ENCODE measurements at regions not wholly inside any gene's neighbourhood (a gene's known extent, or its start where the extent isn't known, plus 50 kb on each side); places are given as distances from the start of the nearest gene placed in this dataset.

- intact Hi-C loops (cut with micrococcal nuclease; ENCODE audit: unreplicated experiment) = no loop called here
- TF ChIP-seq EZH2phosphoT487 (IDR thresholded peaks at IDR 0.05; ENCODE audit: borderline replicate concordance, low read depth, low read length) = no peak
- TF ChIP-seq, protein P1, sequence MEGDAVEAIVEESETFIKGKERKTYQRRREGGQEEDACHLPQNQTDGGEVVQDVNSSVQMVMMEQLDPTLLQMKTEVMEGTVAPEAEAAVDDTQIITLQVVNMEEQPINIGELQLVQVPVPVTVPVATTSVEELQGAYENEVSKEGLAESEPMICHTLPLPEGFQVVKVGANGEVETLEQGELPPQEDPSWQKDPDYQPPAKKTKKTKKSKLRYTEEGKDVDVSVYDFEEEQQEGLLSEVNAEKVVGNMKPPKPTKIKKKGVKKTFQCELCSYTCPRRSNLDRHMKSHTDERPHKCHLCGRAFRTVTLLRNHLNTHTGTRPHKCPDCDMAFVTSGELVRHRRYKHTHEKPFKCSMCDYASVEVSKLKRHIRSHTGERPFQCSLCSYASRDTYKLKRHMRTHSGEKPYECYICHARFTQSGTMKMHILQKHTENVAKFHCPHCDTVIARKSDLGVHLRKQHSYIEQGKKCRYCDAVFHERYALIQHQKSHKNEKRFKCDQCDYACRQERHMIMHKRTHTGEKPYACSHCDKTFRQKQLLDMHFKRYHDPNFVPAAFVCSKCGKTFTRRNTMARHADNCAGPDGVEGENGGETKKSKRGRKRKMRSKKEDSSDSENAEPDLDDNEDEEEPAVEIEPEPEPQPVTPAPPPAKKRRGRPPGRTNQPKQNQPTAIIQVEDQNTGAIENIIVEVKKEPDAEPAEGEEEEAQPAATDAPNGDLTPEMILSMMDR (conservative IDR thresholded peaks at IDR 0.05; ENCODE audit: low read length) = no peak
- H3K9me2 ChIP-seq (ENCODE audit: insufficient read depth, low read length) = no peaks in the 10 kb centered on the region
- no peaks in the 10 kb centered on the region for H3K79me2 ChIP-seq (ENCODE audit: insufficient read depth, low read depth, low read length)
- CTCF ChIA-PET (ENCODE audit: unreplicated experiment) = interaction anchor here (0.6 kb wide), 1 partner anchor 154 kb away, joined by 11 read pairs; no protein-coding TSS in a partner anchor
- H2AFZ ChIP-seq (ENCODE audit: low read length) = no peak overlapping the region
- no peak overlapping the region for H3K27ac ChIP-seq (ENCODE audit: low read depth, low read length, poor library complexity, severe bottlenecking)
- H3K4me1 ChIP-seq (ENCODE audit: insufficient read depth, low read length, poor library complexity, severe bottlenecking) = peaks cover 10% of the 10 kb centered on the region
- H3K36me3 ChIP-seq (ENCODE audit: insufficient read depth, low read length) = no peaks in the 10 kb centered on the region
- no peak for DNase-seq (ENCODE audit: low spot score)
- no peak overlapping the region for H3K4me2 ChIP-seq (ENCODE audit: low read length)
- H4K20me1 ChIP-seq (ENCODE audit: insufficient read depth, low read length) = no peaks in the 10 kb centered on the region
- no peaks in the 10 kb centered on the region for H3K9me3 ChIP-seq (ENCODE audit: low read length)
- POLR2A ChIA-PET = interaction anchor here (0.7 kb wide), 1 partner anchor 17 kb away, joined by 3 read pairs; no protein-coding TSS in a partner anchor
- H3K4me3 ChIP-seq (ENCODE audit: low read depth, low read length, poor library complexity, severe bottlenecking) = no peak overlapping the region
- no TSS peak for BruUV-seq (replicated peaks)
Measured at GRCh38 chr15:70278644-70279043, 180.9 kb upstream of the TLE3 start.

DNA sequence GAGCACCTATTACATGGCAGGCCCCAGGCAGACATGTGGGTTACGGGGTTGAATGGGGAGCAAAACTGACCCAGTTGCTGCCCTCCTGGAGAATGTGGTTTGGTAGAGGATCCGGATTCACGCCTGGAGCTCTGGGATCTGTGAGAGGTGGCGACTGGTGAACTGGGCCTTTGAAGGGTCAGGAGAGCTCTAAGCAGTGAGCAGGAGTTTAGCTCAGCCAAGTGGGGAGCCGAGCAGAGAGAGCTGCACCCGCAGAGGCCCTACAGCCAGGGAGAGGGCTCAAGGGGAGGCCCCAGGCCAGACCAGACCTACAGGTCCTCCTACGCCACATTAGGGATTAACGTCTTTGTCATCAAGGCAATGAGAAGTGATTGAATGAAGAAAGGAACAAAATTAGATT, 179.8 kb upstream of the TLE3 start:
- intact Hi-C loops (cut with micrococcal nuclease; ENCODE audit: unreplicated experiment) = no loop called here
- no peaks in the 10 kb centered on the region for H3K9me3 ChIP-seq (ENCODE audit: low read length)

GRCh38 chr15:70276401-70276800, 178.7 kb upstream of the TLE3 start:
- CTCF ChIA-PET (ENCODE audit: unreplicated experiment) = no interaction called here
- H3K4me1 ChIP-seq (ENCODE audit: insufficient read depth, low read length, poor library complexity, severe bottlenecking) = peaks cover 2% of the 10 kb centered on the region

More for the DNA sequence above, 179.8 kb upstream of the TLE3 start:
- Histone ChIP-seq H3K27ac (ENCODE audit: low read depth, low read length, poor library complexity, severe bottlenecking) (no peak overlapping the region), H4K20me1 (ENCODE audit: insufficient read depth, low read length) (no peaks in the 10 kb centered on the region), H3K36me3 (ENCODE audit: insufficient read depth, low read length) (no peaks in the 10 kb centered on the region), H3K4me3 (ENCODE audit: low read depth, low read length, poor library complexity, severe bottlenecking) (no peak overlapping the region), H3K9me2 (ENCODE audit: insufficient read depth, low read length) (no peaks in the 10 kb centered on the region), H3K4me2 (ENCODE audit: low read length) (no peak overlapping the region), H3K79me2 (ENCODE audit: insufficient read depth, low read depth, low read length) (no peaks in the 10 kb centered on the region), H2AFZ (ENCODE audit: low read length) (no peak overlapping the region), H3K4me1 (ENCODE audit: insufficient read depth, low read length, poor library complexity, severe bottlenecking) (peaks cover 10% of the 10 kb centered on the region)
- TF ChIP-seq, protein P1 (conservative IDR thresholded peaks at IDR 0.05; ENCODE audit: low read length) = no peak
- TF ChIP-seq EZH2phosphoT487 (IDR thresholded peaks at IDR 0.05; ENCODE audit: borderline replicate concordance, low read depth, low read length) = no peak
- BruUV-seq (replicated peaks) = no TSS peak
- DNase-seq (ENCODE audit: low spot score) = no peak
- ChIA-PET POLR2A (interaction anchor here (0.7 kb wide), 1 partner anchor 125 kb away, joined by 3 read pairs; no protein-coding TSS in a partner anchor), CTCF (ENCODE audit: unreplicated experiment) (no interaction called here)

More at GRCh38 chr15:70276401-70276800, 178.7 kb upstream of the TLE3 start:
- Histone ChIP-seq H2AFZ (ENCODE audit: low read length) (no peak overlapping the region), H4K20me1 (ENCODE audit: insufficient read depth, low read length) (no peaks in the 10 kb centered on the region), H3K4me3 (ENCODE audit: low read depth, low read length, poor library complexity, severe bottlenecking) (no peak overlapping the region), H3K9me3 (ENCODE audit: low read length) (no peaks in the 10 kb centered on the region), H3K36me3 (ENCODE audit: insufficient read depth, low read length) (no peaks in the 10 kb centered on the region), H3K27ac (ENCODE audit: low read depth, low read length, poor library complexity, severe bottlenecking) (no peak overlapping the region), H3K79me2 (ENCODE audit: insufficient read depth, low read depth, low read length) (no peaks in the 10 kb centered on the region), H3K9me2 (ENCODE audit: insufficient read depth, low read length) (no peaks in the 10 kb centered on the region), H3K4me2 (ENCODE audit: low read length) (no peak overlapping the region)
- TF ChIP-seq, protein P1 (conservative IDR thresholded peaks at IDR 0.05; ENCODE audit: low read length) = no peak
- no peak for TF ChIP-seq EZH2phosphoT487 (IDR thresholded peaks at IDR 0.05; ENCODE audit: borderline replicate concordance, low read depth, low read length)
- no peak for DNase-seq (ENCODE audit: low spot score)
- no TSS peak for BruUV-seq (replicated peaks)
- intact Hi-C loops (cut with micrococcal nuclease; ENCODE audit: unreplicated experiment) = no loop called here
- POLR2A ChIA-PET = interaction anchor here (0.6 to 0.7 kb wide), 2 partner anchors 17 to 52 kb away, joined by 3 read pairs; no protein-coding TSS in a partner anchor

Data from OCI-LY7 (cell line).